ENCODE measurements at regions not wholly inside any gene's neighbourhood (a gene's known extent, or its start where the extent isn't known, plus 50 kb on each side); places are given as distances from the start of the nearest gene placed in this dataset.

DNA sequence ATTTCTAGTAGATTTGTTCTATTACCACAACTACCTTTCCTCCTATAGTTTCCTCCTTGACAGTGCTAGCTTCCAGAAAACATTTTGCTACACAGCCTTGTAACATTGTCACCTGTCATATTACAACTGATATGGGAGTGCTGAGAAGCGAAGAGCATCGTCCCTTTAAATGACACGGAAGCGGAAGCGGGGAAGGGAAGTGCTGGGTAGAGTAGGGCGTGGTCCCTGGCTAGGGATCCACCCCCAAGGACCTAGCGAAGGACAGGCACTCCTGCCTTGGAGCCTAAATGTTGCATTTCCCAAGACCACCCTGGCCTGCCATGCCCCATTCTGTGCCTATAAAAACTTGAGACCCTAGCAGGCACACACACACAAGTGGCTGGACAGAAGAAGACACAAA, 57.4 kb upstream of the RANBP6 start:
- no peaks in the 10 kb centered on the region for H3K27me3 ChIP-seq (ENCODE audit: control insufficient read depth, extremely low read depth, insufficient read depth, low read length)
- H2AFZ ChIP-seq (ENCODE audit: control insufficient read depth, low read length), result no peak overlapping the region
- H3K79me2 ChIP-seq (ENCODE audit: control insufficient read depth, insufficient read depth, low read length), result no peaks in the 10 kb centered on the region
- no peak for TF ChIP-seq EZH2 (IDR thresholded peaks at IDR 0.05; ENCODE audit: low read length)
- TF ChIP-seq, protein P1, sequence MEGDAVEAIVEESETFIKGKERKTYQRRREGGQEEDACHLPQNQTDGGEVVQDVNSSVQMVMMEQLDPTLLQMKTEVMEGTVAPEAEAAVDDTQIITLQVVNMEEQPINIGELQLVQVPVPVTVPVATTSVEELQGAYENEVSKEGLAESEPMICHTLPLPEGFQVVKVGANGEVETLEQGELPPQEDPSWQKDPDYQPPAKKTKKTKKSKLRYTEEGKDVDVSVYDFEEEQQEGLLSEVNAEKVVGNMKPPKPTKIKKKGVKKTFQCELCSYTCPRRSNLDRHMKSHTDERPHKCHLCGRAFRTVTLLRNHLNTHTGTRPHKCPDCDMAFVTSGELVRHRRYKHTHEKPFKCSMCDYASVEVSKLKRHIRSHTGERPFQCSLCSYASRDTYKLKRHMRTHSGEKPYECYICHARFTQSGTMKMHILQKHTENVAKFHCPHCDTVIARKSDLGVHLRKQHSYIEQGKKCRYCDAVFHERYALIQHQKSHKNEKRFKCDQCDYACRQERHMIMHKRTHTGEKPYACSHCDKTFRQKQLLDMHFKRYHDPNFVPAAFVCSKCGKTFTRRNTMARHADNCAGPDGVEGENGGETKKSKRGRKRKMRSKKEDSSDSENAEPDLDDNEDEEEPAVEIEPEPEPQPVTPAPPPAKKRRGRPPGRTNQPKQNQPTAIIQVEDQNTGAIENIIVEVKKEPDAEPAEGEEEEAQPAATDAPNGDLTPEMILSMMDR (optimal IDR thresholded peaks at IDR 0.05 in 1 of 3, IDR thresholded peaks at IDR 0.05 in 1 of 3, conservative IDR thresholded peaks at IDR 0.05 in 1 of 3; ENCODE audit: extremely low read depth in 1 of 3, insufficient read depth in 2 of 3, low read length in 3 of 3), result no peak
- no peaks in the 10 kb centered on the region for H3K9me1 ChIP-seq (ENCODE audit: control insufficient read depth, extremely low read depth, insufficient read depth, low read length)
- no peak overlapping the region for H3K9ac ChIP-seq (ENCODE audit: control insufficient read depth, extremely low read depth, insufficient read depth, low read length)
- DNase-seq (ENCODE audit: low read depth, low spot score) (no peak), FAIRE-seq (no peak)
- H3K9me3 ChIP-seq (ENCODE audit: control insufficient read depth, low read depth, low read length), result no peaks in the 10 kb centered on the region
- no peaks in the 10 kb centered on the region for H3K36me3 ChIP-seq (ENCODE audit: control insufficient read depth in 2 of 2, extremely low read depth in 1 of 2, insufficient read depth in 2 of 2, low read length in 2 of 2)
- peaks cover 9% of the 10 kb centered on the region for H3K4me1 ChIP-seq (ENCODE audit: control insufficient read depth, extremely low read depth, insufficient read depth, low read length)
- no peak overlapping the region for H3K27ac ChIP-seq (ENCODE audit: control insufficient read depth, insufficient read depth, low read length)
- H4K20me1 ChIP-seq (ENCODE audit: control insufficient read depth, extremely low read depth, insufficient read depth, low read length), result no peaks in the 10 kb centered on the region
- H3K4me3 ChIP-seq (ENCODE audit: control insufficient read depth in 2 of 3, extremely low read depth in 1 of 3, insufficient read depth in 2 of 3, low read depth in 1 of 3, low read length in 3 of 3), result no peak overlapping the region
- H3K4me2 ChIP-seq (ENCODE audit: control insufficient read depth, extremely low read depth, insufficient read depth, low read depth, low read length), result no peak overlapping the region
- dilution Hi-C loops (cut with MboI; ENCODE audit: extremely low pct_ligation_motif_present, low sequenced_read_pairs), result no loop called here

DNA sequence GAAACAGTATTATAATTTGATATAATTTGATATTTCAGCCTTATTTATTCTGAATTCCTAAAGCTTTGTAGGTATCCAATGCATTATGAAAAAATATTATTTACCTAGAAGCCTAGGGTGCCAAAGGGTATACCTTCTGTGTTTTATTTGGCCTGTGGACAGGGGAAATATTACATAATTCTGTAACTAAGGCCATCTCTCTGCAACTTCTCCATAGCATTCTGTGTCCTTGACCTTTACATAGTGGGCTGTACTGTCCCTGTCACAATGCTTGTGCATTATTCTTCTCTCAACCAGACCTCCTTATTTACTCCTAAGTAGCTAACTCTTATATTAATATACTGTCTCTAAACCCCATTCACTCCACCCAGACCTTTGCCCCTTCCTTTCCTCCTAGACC, 57.0 kb upstream of the RANBP6 start:
- Histone ChIP-seq H3K4me3 (ENCODE audit: control insufficient read depth in 2 of 3, extremely low read depth in 1 of 3, insufficient read depth in 2 of 3, low read depth in 1 of 3, low read length in 3 of 3) (no peak overlapping the region), H3K4me2 (ENCODE audit: control insufficient read depth, extremely low read depth, insufficient read depth, low read depth, low read length) (no peak overlapping the region), H3K79me2 (ENCODE audit: control insufficient read depth, insufficient read depth, low read length) (no peaks in the 10 kb centered on the region), H3K4me1 (ENCODE audit: control insufficient read depth, extremely low read depth, insufficient read depth, low read length) (peaks cover 9% of the 10 kb centered on the region), H3K9me1 (ENCODE audit: control insufficient read depth, extremely low read depth, insufficient read depth, low read length) (no peaks in the 10 kb centered on the region), H3K36me3 (ENCODE audit: control insufficient read depth in 2 of 2, extremely low read depth in 1 of 2, insufficient read depth in 2 of 2, low read length in 2 of 2) (no peaks in the 10 kb centered on the region), H2AFZ (ENCODE audit: control insufficient read depth, low read length) (no peak overlapping the region), H4K20me1 (ENCODE audit: control insufficient read depth, extremely low read depth, insufficient read depth, low read length) (no peaks in the 10 kb centered on the region), H3K27ac (ENCODE audit: control insufficient read depth, insufficient read depth, low read length) (no peak overlapping the region), H3K27me3 (ENCODE audit: control insufficient read depth, extremely low read depth, insufficient read depth, low read length) (no peaks in the 10 kb centered on the region), H3K9me3 (ENCODE audit: control insufficient read depth, low read depth, low read length) (no peaks in the 10 kb centered on the region), H3K9ac (ENCODE audit: control insufficient read depth, extremely low read depth, insufficient read depth, low read length) (no peak overlapping the region)
- dilution Hi-C loops (cut with MboI; ENCODE audit: extremely low pct_ligation_motif_present, low sequenced_read_pairs), result no loop called here
- DNase-seq (ENCODE audit: low read depth, low spot score), result no peak
- TF ChIP-seq, protein P1 (optimal IDR thresholded peaks at IDR 0.05 in 1 of 3, IDR thresholded peaks at IDR 0.05 in 1 of 3, conservative IDR thresholded peaks at IDR 0.05 in 1 of 3; ENCODE audit: extremely low read depth in 1 of 3, insufficient read depth in 2 of 3, low read length in 3 of 3), result no peak
- no peak for TF ChIP-seq EZH2 (IDR thresholded peaks at IDR 0.05; ENCODE audit: low read length)
- FAIRE-seq, result no peak
